Activated gamma-delta T cell treated with anti-CD3 and anti-CD28 coated beads, Interleukin-2, amount 50 U/mL, for 16 hours (primary cell): ENCODE measurements at regions not wholly inside any gene's neighbourhood (a gene's known extent, or its start where the extent isn't known, plus 50 kb on each side); places are given as distances from the start of the nearest gene placed in this dataset.

Experiments used
- DNase-seq: peaks from one replicate; pipeline ENCODE4 v3.0.0-alpha.2; 2020; ENCODE audit warnings: low read depth

DNA sequence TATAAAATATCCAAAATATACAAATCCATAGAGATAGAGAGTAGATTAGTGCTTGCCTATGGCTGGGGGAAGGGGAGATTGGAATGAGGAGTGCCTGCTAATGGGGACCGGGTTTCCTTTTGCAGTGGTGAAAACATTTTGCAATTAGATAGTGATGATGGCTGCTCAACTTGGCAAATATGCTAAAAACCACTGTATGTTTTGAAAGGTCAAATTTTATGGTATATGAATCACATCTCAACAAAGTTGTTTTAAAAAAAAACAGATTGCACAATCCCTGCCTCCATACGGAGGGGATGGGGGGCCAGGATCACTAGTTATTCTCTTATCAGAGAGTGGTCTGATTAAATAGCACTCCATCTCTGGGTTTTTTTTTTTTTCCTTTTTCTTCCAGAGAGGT lies 76.9 kb upstream of the RIPOR2 start:
- DNase-seq, result no peak

GRCh38 chr6:25013246-25013645 lies 77.5 kb upstream of the RIPOR2 start:
- DNase-seq, result no peak

GRCh38 chr6:25014369-25014768 lies 78.6 kb upstream of the RIPOR2 start:
- no peak for DNase-seq

- DNase-seq, result no peak
These were observed 79.2 kb upstream of the RIPOR2 start for GRCh38 chr6:25014791-25015560.

DNA sequence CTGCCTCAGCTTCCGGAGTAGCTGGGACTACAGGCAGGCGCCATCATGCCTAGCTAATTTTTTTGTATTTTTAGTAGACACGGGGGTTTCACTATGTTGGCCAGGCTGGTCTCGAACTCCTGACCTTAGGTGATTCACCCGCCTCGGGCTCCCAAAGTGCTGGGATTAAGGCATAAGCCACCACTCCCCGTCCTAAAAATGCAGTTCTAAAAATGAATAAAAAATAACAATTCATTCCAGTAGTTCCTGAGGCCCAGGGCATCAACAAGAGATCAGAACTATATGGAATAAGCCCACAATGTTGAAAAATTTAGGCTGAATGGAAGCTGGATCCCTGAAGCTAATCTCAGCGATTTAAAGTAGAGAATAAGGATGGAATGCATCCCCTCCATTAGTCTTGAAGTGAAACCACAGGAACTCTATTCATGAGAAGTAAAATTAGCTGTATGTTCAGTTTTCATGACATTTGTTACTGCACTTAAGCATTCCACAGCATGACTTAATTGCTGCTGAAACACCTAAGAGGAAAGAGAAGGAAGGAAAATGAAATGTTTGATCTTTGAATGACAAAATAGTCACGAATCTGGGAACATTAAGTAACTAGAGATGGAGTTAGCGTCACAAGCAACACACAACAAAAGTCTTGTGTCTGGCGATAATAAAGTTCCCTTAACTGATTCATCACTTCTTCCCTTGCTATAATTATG lies 80.4 kb upstream of the RIPOR2 start:
- no peak for DNase-seq

GRCh38 chr6:25017486-25017885 lies 81.7 kb upstream of the RIPOR2 start:
- DNase-seq, result no peak

- peak; percentile 73 for DNase-seq
These were observed 82.3 kb upstream of the RIPOR2 start for GRCh38 chr6:25017932-25018567.

- DNase-seq, result no peak
These were observed 82.8 kb upstream of the RIPOR2 start for GRCh38 chr6:25018568-25018954.

DNA sequence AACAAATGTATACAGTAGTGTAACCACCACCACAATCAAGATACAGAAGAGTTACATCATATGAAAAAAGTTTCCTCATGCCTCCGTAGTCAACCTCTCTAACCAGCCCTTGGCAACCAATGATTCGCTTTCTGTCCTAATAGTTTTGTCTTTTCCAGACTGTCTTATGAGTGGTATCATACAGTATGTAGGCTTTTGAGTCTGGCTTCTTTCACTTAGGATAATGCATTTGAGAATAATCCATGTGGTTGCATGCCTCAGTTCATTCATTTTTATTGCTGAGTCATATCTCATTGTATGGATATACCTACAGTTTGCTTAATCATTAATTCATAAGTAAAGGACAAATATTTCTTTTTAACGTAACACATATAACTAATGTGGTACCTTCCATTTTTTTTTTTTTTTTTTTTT lies 86.4 kb upstream of the RIPOR2 start:
- no peak for DNase-seq

GRCh38 chr6:25023781-25024180 lies 88.0 kb upstream of the RIPOR2 start:
- no peak for DNase-seq

DNA sequence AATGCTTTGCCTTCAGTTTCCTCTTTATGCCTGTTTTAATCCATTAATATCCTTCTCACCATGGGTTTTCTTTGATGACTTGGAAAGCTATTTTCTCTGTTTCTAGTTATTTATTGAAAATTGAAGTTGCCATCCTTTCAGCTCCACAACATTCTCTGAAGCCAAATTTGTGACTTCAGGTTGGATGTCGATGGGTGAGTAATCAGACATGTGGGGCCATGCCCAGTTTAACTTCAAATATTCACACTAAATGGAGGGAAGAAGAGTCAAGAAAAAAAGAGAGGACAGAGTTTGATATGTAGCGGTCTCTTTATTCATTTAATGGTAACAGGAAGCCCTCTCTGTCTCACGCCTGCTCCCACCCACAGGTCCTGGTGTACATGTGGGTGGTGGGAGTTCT lies 89.1 kb upstream of the RIPOR2 start:
- no peak for DNase-seq

GRCh38 chr6:25025248-25025918 lies 89.6 kb upstream of the RIPOR2 start:
- DNase-seq, result no peak

- DNase-seq, result no peak
These were observed 90.2 kb upstream of the RIPOR2 start for GRCh38 chr6:25025919-25026301.

DNA sequence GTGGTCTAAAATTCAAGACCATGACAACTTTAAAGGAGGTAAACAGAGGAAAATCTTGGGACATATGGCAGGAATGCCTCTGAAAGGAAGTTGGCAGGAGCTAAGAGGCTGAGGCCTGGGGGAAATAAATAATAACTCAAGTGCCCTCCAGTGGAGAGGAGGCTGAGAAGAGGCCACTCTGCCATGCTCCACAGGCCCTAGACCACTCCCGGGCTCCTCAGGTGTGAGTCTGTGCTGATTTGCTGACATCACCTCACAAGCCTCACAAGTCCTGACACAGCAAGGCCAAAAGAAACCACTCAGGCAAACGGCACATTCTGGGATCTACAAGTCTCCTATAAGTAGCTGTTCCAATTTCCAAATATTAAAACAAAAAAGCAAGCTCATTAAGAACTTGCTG lies 91.0 kb upstream of the RIPOR2 start:
- no peak for DNase-seq

DNA sequence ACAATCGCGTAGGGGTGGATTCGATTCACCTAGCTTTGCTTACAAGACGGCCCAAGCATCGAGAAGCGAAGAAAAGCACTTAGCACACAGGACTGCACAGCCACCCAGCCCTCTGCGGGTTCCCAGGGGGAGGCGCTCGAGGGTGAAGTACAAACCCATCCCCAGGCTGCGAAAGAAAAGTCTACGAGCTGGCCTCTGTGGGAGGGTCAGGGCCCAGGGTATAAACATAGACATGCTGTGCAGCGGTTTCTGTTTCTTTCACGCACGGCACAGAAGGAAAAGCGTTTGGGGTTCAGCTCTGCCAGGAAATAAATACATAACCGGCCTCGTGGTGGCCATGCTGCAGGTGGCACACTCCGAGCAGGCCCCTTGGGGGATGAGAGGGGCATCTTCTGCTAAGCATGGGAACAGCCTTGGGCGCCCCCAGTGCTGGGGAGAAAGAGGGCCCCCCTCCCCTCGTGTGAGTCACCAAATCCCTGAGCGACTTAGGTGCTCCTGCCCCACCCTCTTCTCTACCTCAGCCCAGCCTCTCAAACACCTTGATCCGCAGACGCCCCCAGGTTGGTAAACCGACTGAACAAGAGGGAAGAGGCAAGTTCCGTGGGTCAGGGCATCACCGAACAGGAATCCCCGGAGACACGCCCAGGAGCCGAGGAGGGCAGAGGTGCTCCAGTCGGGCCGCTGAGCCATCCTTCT lies 91.6 kb upstream of the RIPOR2 start:
- peak; percentile 66 for DNase-seq

DNA sequence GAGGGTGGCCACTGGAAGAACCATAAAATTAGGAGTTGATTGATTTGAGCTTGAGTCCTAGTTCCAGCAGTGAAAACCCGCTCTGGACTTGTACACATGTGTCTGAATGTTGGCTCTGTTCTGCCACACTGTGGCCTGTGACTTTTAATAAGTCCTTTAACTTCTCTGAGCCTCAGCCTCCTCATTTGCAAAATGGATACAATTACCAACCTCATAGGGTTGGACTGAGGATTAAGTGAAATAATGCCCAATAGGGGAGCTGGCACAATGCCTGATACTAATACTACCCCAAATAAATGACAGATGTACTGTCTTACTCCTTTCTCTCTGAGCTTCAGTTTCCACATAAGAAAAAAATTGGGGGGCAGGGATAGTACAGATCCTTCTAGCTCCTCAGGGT lies 92.6 kb upstream of the RIPOR2 start:
- DNase-seq, result no peak

DNA sequence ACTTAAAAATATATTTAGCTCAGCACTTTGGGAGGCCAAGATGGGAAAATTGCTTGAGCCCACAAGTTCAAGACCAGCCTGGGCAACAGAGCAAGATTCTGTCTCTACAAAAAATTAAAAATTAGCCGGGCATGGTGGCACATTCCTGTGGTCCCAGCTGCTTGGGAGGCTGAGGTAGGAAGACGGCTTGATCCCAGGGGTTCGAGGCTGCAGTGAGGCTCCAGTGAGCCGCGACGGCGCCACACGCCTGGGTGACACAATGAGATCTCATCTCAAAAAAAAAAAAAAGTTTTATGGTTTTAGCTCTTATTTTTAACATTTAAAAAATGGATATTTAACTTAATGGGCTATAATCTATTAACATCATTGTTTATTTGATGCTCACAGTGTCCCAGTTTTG lies 97.2 kb upstream of the RIPOR2 start:
- no peak for DNase-seq

- no peak for DNase-seq
These were observed 98.7 kb upstream of the RIPOR2 start for GRCh38 chr6:25034431-25034921.

GRCh38 chr6:25035174-25035511 lies 99.4 kb upstream of the RIPOR2 start:
- no peak for DNase-seq

DNA sequence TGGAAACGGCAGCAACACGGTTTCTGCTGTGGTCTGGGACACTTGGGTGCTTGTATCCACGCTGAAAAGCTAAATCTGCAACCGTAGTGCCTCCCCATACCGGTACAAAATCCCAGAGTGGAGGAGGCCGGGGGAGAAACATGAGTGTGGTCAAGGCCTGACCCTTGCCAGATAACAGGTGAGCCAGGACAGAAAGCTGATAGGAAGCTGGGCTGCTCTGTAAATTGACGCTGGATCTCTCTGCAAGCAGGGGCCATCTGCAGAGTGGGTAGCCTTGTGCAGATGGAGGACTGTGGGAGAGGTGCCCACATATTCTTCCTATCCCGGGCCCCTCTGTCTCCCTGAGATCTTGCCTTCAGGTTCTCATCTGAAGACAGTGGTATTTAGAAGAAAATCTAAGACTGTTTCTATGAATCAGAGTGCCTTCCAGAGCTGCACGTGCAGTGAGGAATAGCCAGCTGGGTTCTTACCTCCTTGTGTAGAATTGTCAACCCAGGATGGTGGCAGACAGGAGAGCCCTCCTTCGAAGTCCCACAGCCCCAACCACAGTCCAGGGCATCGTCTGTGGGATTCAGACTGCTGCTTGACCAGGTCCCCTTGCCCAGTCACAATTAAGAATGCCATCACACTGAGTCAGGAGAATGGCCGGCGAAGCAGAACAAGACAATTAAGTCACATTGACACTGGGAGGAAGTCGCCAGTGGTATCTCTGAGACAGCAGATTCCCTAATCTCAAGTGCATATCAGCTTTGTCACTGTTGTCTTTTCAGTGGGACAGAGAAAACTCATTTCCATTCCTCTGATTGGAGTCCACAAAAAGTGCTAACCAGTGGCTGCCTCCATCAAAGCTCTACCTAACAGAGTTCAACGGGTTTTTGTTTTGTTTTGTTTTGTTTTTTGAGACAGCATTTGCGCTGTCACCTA lies 100.0 kb upstream of the RIPOR2 start:
- DNase-seq, result no peak

- DNase-seq, result no peak
These were observed 100.7 kb upstream of the RIPOR2 start for GRCh38 chr6:25036461-25036860.
